GM21367 (cell line): ENCODE measurements at regions not wholly inside any gene's neighbourhood (a gene's known extent, or its start where the extent isn't known, plus 50 kb on each side); places are given as distances from the start of the nearest gene placed in this dataset.
"Not testable (repeated sequence)": the region's sequence is repeated elsewhere in the genome, so short reads cannot be mapped to it uniquely, and the experiment has no call there.

Experiments
- ATAC-seq: cut with Tn5 transposase; IDR thresholded peaks from one replicate; pipeline ENCODE4 v1.9.1; 2021; ENCODE audit not compliant: unreplicated experiment

- no peak for ATAC-seq
Measured at GRCh38 chr1:219438386-219438785, 174.5 kb downstream of the ZC3H11B start.

- ATAC-seq = no peak
Measured at GRCh38 chr1:219434923-219435297, 178.0 kb downstream of the ZC3H11B start.

DNA sequence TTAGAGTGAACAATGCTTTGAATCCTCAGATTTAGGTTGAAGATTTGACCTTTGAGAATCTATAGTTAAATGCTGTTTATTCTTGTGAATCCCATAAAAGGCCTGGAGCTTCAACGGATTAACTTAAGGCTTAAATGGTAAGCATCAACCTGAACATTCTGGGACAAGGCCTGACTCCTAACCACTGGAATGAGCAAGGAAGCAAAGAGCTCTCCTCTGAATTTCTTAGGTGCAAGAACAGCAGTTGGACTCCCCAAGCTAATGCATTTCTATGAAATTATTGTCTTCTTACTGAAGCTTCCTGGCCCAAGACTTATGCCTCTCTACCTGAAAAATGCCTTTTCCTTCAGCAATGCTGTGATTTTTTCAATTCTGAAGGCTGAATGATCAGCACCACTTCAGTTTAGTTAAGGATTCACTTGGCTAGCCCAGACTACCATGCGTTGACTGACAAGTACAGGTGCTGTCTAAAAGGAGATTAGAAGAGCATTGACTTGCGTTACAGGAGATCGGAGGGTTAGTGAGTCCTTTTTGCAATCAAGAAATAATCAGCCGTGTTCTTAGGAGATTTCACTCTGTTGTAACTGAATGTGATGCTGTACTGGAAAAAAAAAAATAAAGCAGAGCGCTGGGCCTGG is 178.5 kb downstream of the ZC3H11B start:
- no peak for ATAC-seq

GRCh38 chr1:219433496-219434131 is 179.3 kb downstream of the ZC3H11B start:
- ATAC-seq = no peak

DNA sequence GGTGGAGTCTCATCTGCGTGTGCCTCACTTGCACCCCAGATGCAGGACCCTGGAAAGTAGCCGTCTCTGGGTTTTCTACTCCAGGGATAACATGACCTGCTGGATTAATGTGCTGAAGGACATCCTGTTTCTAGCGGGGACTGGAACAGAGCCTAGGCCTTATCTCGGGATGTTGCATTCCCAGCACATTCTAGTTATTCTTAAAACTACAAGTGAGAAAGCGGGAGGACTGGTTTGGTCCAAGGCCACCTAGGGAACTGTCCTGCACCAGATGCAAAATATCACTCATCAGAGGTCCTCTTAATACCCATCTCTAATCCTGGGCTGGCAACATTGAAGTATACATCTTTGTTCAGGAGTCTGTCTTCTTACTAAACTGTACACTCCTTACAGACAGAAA is 179.9 kb downstream of the ZC3H11B start:
- ATAC-seq = no peak

DNA sequence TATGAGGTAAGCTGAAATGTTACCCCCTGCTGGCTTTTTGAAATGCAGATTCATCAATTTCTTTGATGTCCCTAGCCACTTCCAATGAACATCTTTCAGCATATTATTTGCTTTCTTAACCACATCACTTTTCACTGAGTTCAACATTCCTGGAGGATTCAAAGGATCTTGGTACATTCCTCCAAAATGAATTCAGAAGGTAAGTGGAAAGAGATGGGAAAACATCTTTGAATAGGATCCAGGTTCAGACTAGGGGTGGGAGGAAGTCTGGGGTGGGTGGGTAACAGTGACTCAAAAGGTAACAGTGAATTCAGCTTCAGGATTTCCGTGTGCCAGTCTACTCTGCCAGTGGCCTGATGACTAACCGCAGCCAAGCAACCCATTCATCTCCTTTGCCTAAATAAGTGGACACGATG is 180.7 kb downstream of the ZC3H11B start:
- no peak for ATAC-seq

- ATAC-seq = no peak
Measured at GRCh38 chr1:219430419-219430818, 182.5 kb downstream of the ZC3H11B start.

GRCh38 chr1:219428651-219429050 is 184.3 kb downstream of the ZC3H11B start:
- ATAC-seq = no peak

GRCh38 chr1:219427989-219428388 is 184.9 kb downstream of the ZC3H11B start:
- ATAC-seq = no peak

DNA sequence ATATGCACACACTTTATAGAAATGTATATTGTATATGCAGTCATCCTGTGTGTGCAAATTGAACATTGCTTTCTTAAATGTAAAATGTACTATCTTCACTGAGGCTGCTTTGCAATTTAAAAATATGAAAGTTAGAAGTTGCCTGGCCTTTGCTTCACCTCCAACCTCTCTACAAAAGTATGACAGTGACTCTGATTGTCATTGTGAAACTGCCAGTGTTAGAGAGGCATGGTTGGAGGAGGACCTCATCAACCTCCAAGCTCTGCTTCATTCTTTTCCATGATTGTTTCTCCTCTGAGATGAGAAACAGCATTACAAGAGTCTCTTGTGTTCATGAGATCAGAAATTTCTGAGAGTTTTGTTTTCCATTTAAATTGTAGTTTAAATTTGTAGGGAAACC is 185.5 kb downstream of the ZC3H11B start:
- no peak for ATAC-seq

GRCh38 chr1:219422811-219423598 is 189.9 kb downstream of the ZC3H11B start:
- no peak for ATAC-seq

GRCh38 chr1:219420913-219421312 is 192.0 kb downstream of the ZC3H11B start:
- no peak for ATAC-seq

- no peak for ATAC-seq
Measured at GRCh38 chr1:219419860-219420259, 193.0 kb downstream of the ZC3H11B start.

DNA sequence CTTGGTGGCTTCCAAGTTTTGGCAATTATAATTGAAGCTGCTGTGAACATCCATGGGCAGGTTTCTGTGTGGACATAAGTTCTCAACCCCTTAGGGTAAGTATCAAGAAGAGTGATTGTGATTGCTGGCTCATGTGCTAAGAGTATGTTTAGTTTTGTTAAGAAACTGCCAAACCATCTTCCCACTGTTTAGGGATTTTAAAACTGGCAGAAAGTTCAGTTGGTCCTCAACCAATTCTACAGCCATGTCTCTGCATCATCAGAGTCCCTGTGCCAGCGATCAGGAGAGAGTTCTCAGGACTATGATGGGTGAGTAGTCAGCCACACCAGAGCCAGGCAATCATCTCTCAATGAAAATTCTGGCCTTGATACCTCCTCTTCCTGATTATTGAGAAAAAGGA is 193.8 kb downstream of the ZC3H11B start:
- no peak for ATAC-seq

DNA sequence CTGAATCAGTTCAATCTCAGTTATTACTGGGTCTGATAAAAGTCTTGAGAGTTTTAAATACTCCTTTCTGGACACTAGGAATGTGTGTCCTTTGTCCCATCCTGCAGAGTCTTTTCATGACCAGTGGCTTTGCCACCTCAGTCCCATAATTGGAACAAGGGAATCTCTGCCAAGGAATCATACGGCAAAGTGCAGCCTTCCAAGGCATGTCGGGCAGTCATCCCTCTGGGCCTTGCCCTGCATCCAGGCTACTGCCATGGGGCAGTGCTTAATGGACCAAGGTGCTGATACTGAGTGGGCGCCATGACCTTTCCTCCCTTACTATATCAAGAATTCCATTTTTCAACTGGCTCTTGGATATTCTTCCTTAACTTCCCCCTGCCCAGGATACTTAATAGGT is 195.3 kb downstream of the ZC3H11B start:
- ATAC-seq = no peak

- peak; percentile 99 for ATAC-seq
Measured at GRCh38 chr1:219416598-219417238, 196.2 kb downstream of the ZC3H11B start.

- no peak for ATAC-seq
Measured at GRCh38 chr1:219415915-219416314, 197.0 kb downstream of the ZC3H11B start.

DNA sequence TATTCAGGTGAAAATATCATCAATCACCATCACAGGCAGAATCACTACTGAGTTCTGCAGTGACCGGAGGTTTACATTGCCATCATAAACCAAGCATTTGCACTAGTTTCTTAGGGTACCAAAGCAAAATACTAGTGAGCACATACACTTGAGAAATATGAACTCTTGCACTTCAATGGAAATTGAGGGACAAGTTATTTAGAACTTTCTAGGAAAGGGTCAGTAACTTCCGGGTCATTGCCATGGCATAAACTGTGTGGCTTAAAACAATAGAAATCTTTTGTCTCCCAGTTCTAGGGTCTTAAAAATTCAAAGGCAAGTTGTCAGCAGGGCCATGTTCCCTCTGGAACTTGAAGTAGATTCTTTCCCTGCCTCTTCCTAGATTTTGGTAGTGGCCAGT is 197.5 kb downstream of the ZC3H11B start:
- ATAC-seq = no peak

GRCh38 chr1:219414250-219414649 is 198.7 kb downstream of the ZC3H11B start:
- no peak for ATAC-seq

DNA sequence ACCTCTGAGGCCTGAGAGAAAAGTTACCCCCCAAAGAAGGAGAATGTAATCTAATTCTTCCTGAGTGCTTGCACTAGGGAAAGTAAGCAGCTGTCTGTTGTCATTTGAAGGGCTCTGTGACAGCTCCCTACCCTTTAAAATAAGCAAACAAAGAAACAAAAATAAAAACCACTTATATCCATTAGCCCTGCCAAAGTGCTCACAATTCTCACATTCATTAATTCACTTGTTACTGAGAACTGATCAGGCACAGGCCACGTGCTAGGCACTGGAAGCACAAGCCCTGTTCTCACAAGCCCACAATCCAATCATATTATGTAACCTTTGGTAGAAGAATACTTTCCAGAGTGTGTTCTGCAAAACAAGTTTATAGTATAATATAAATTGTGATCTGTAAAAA is 199.4 kb downstream of the ZC3H11B start:
- no peak for ATAC-seq

GRCh38 chr1:219412772-219413171 is 200.1 kb downstream of the ZC3H11B start:
- ATAC-seq = no peak

DNA sequence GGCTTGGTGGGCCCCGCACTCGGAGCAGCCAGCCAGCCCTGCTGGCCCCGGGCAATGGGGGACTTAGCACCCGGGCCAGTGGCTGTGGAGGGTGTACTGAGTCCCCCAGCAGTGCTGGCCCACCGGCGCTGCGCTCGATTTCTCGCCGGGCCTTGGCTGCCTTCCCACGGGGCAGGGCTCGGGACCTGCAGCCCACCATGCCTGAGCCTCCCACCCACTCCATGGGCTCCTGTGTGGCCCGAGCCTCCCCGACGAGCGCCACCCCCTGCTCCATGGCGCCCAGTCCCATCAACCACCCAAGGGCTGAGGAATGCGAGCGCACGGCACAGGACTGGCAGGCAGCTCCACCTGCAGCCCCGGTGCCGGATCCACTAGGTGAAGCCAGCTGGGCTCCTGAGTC is 202.2 kb downstream of the ZC3H11B start:
- not testable (repeated sequence) for ATAC-seq
